OCI-LY3 (cell line): ENCODE measurements at regions not wholly inside any gene's neighbourhood (a gene's known extent, or its start where the extent isn't known, plus 50 kb on each side); places are given as distances from the start of the nearest gene placed in this dataset.

Source experiments
- H2AFZ ChIP-seq: fragments of 200-600, 300-600 bp; shearing (Covaris generic); 2 replicates; pipeline ENCODE4 v1.6.0; 2014; ENCODE audit warnings: antibody characterized with exemption, low read depth, low read length
- H3K27ac ChIP-seq: fragments of 200-600, 300-600 bp; sonication (generic); 2 replicates; pipeline ENCODE4 v1.5.1; 2014; ENCODE audit warnings: mild to moderate bottlenecking, low read length, moderate library complexity, mixed read lengths
- H3K27me3 ChIP-seq: fragments of 200-600, 300-600 bp; sonication (generic); 2 replicates; pipeline ENCODE4 v1.6.1; 2014; ENCODE audit warnings: low read depth, low read length, mixed read lengths
- H3K36me3 ChIP-seq: fragments of 200-600, 300-600 bp; sonication (generic); replicated peaks from 2 replicates; pipeline ENCODE3; 2014; ENCODE audit warnings: low read depth, low read length, mixed read lengths
- H3K4me1 ChIP-seq: fragments of 300-600, 200-600 bp; sonication (generic); 2 replicates; pipeline ENCODE4 v1.6.1; 2014; ENCODE audit warnings: low read length, mixed read lengths
- H3K4me2 ChIP-seq: fragments of 200-600, 300-600 bp; sonication (generic); 2 replicates; pipeline ENCODE4 v1.6.1; 2014; ENCODE audit warnings: low read length, mixed read lengths
- H3K4me3 ChIP-seq: fragments of 300-600, 200-600 bp; sonication (generic); 2 replicates; pipeline ENCODE4 v1.5.1; 2014; ENCODE audit warnings: antibody characterized with exemption, mild to moderate bottlenecking, low read length, moderate library complexity
- H3K79me2 ChIP-seq: fragments of 300-600, 200-600 bp; shearing (Covaris generic); 2 replicates; pipeline ENCODE4 v1.6.1; 2014; ENCODE audit warnings: mild to moderate bottlenecking, low read length, mixed read lengths
- H3K9ac ChIP-seq: fragments of 300-600, 200-600 bp; shearing (Covaris generic); 2 replicates; pipeline ENCODE4 v1.6.0; 2014; ENCODE audit warnings: mild to moderate bottlenecking, low read length, moderate library complexity
- H3K9me3 ChIP-seq: fragments of 200-600, 300-600 bp; shearing (Covaris generic); 2 replicates; pipeline ENCODE4 v1.6.1; 2014; ENCODE audit warnings: low read length, mixed read lengths; ENCODE audit not compliant: insufficient read depth
- H4K20me1 ChIP-seq: fragments of 200-600, 300-600 bp; sonication (generic); 2 replicates; pipeline ENCODE4 v1.6.1; 2016; ENCODE audit warnings: low read length, mixed read lengths; ENCODE audit not compliant: insufficient read depth
- EZH2phosphoT487 ChIP-seq: fragments of 200-600 bp; shearing (Covaris generic); IDR thresholded peaks from 2 replicates; pipeline ENCODE4 v1.6.1; 2018; ENCODE audit warnings: antibody characterized with exemption, mixed run types, low read depth
- TF ChIP-seq, protein P1 (sequence below): fragments of 200-600, 300-600 bp; sonication (generic); IDR thresholded peaks from 2 replicates; pipeline ENCODE4 v1.5.1; 2014; ENCODE audit warnings: antibody characterized with exemption, low read length, low read depth

DNA sequence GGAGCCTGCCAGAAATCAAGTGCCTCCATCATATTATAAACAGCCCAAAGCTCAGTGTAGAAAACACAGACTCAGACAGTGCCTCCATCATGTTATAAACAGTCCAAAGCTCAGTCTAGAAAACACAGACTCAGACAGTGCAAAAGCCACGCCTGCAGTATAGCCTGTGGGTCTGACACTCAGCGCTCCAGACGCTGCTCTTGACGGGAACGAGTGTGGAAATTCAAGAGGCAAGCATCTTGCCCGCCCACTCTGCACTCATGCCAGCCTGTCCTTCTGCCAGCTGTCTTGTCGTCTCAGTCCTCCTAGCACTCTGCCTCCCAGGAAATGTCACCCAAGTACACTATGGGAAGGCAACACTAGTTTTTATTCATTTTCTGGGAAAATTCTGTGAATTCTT lies 274.2 kb upstream of the CDH4 start:
- TF ChIP-seq, protein P1, sequence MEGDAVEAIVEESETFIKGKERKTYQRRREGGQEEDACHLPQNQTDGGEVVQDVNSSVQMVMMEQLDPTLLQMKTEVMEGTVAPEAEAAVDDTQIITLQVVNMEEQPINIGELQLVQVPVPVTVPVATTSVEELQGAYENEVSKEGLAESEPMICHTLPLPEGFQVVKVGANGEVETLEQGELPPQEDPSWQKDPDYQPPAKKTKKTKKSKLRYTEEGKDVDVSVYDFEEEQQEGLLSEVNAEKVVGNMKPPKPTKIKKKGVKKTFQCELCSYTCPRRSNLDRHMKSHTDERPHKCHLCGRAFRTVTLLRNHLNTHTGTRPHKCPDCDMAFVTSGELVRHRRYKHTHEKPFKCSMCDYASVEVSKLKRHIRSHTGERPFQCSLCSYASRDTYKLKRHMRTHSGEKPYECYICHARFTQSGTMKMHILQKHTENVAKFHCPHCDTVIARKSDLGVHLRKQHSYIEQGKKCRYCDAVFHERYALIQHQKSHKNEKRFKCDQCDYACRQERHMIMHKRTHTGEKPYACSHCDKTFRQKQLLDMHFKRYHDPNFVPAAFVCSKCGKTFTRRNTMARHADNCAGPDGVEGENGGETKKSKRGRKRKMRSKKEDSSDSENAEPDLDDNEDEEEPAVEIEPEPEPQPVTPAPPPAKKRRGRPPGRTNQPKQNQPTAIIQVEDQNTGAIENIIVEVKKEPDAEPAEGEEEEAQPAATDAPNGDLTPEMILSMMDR: no peak
- no peak for TF ChIP-seq EZH2phosphoT487
- H4K20me1 ChIP-seq: no peaks in the 10 kb centered on the region

DNA sequence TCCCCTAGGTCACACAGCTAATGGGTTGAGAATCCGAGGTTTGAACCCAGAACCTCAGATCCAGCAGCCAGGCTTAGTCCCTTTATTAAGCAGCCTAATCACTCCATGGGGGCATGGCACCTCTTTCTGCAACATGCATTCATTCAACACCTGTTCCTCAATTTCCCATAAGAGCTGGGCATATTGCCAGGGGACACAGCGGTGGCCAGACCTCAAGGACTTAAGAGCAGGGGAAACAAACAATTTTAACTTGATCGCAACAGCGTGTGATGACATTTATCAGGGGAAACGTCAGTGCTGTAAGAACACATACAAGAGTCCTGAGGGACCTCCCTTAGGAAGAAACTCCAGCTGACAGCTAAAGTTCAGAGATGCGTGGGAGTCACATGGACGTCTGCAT lies 267.4 kb upstream of the CDH4 start:
- Histone ChIP-seq H2AFZ (no peak overlapping the region), H3K27ac (no peak overlapping the region), H3K4me3 (no peak overlapping the region), H3K9me3 (no peaks in the 10 kb centered on the region), H3K79me2 (no peaks in the 10 kb centered on the region), H3K27me3 (no peaks in the 10 kb centered on the region), H3K4me2 (no peak overlapping the region), H3K4me1 (no peaks in the 10 kb centered on the region), H3K9ac (no peak overlapping the region), H3K36me3 (no peaks in the 10 kb centered on the region), H4K20me1 (no peaks in the 10 kb centered on the region)
- no peak for TF ChIP-seq EZH2phosphoT487
- TF ChIP-seq, protein P1: no peak

More for the DNA sequence above, 274.2 kb upstream of the CDH4 start:
- Histone ChIP-seq H3K79me2 (no peaks in the 10 kb centered on the region), H3K9ac (no peak overlapping the region), H2AFZ (no peak overlapping the region), H3K36me3 (no peaks in the 10 kb centered on the region), H3K4me1 (no peaks in the 10 kb centered on the region), H3K27me3 (no peaks in the 10 kb centered on the region), H3K4me2 (no peak overlapping the region), H3K4me3 (no peak overlapping the region), H3K9me3 (0 out of 2 replicates have a peak, but pooled peaks cover 3% of the 10 kb centered on the region), H3K27ac (no peak overlapping the region)

DNA sequence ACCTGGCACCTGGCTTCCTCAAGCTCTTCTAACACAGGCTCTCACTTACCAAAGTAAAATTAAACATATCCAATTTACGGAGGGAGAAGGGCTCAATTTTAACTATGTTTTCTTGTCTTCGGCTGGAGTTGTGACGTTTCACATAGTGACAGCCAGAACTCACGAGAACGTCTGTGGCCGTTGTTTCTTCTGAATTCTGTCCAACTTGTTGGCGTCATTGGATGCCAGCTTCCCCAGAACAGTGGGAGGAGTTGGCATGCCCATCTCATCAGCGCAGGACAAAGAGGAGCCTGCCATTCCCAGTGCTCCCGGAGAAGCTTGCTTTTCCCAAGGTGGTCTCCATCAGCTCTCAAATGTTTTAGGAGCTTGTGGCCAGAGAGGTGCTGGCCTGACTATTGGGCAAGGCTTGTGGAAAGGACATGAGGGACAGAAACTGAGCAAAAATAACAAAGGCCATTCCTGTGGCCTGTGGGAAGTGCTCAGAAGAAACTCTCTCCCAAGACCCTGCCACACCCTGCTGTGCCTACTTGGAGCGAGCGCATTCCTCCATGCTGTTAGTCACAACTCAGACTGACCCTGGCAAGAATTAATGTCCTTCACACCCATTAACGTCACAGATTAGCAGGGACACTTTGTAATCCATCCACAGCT lies 265.4 kb upstream of the CDH4 start:
- H3K4me3 ChIP-seq: no peak overlapping the region
- H2AFZ ChIP-seq: no peak overlapping the region
- no peaks in the 10 kb centered on the region for H3K27me3 ChIP-seq

DNA sequence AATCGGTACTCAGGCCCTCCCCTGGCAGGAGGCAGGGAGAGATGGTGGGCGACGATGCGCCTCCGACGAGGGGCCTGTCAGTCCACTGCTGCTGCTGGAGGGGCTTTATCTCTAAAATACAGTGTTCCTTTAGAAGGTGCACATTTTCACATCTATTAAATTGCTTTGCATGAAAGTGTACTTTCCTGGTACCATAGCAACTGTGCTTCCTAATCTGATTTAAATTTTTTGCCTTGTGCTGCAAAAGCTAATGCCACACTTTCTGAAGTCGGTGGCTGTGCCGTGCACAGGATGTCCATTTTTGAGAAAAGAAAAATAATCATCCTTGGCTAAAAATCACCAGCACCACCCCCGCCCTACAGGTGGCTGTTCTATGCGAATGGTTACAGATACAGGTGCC lies 262.0 kb upstream of the CDH4 start:
- no peaks in the 10 kb centered on the region for H3K9me3 ChIP-seq
- H2AFZ ChIP-seq: no peak overlapping the region
- no peak overlapping the region for H3K4me2 ChIP-seq
- H4K20me1 ChIP-seq: no peaks in the 10 kb centered on the region
- H3K9ac ChIP-seq: no peak overlapping the region
- H3K36me3 ChIP-seq: no peaks in the 10 kb centered on the region
- no peak overlapping the region for H3K4me3 ChIP-seq
- H3K27ac ChIP-seq: no peak overlapping the region
- H3K27me3 ChIP-seq: no peaks in the 10 kb centered on the region
- TF ChIP-seq EZH2phosphoT487: no peak
- H3K79me2 ChIP-seq: no peaks in the 10 kb centered on the region
- H3K4me1 ChIP-seq: peaks cover 25% of the 10 kb centered on the region

More for the DNA sequence above, 265.4 kb upstream of the CDH4 start:
- Histone ChIP-seq H3K27ac (no peak overlapping the region), H3K4me2 (no peak overlapping the region), H3K4me1 (no peaks in the 10 kb centered on the region), H3K79me2 (no peaks in the 10 kb centered on the region), H4K20me1 (no peaks in the 10 kb centered on the region), H3K36me3 (no peaks in the 10 kb centered on the region), H3K9ac (no peak overlapping the region), H3K9me3 (no peaks in the 10 kb centered on the region)
- TF ChIP-seq, protein P1: no peak
- TF ChIP-seq EZH2phosphoT487: no peak
